SK-N-DZ (cell line): ENCODE measurements at regions not wholly inside any gene's neighbourhood (a gene's known extent, or its start where the extent isn't known, plus 50 kb on each side); places are given as distances from the start of the nearest gene placed in this dataset.
A peak's percentile ranks its signal among the peaks of the same experiment; 100 is the strongest.

ENCODE experiments used
- DNase-seq: peaks from one replicate; pipeline ENCODE4 v3.0.0-alpha.2; 2015; ENCODE audit warnings: low spot score

DNA sequence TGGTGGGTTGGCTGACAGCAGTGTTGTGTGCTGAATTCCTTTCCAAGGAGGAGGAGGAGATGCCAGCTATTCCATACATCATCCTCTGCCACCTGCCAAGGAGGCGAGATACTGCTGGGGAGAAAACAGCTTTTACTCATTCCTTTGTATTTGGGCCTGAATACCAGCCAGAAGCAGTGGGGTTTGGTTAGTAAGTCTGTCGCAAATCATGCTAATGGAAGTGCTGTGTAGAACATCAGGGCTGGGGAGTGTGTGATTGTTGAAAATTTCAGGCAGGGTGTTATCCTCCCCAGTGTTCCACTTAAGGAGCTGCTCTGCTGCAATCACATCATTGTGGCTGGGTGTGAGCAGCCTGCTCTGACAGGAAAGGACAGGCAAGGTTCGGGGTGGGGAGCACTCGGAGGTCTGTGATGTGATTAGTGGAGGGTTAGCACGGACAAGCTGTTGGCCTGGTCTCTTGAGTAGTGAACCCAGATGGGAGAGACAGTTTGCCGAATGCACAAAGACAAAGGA is 128.2 kb upstream of the DLX2 start:
- DNase-seq = no peak

GRCh38 chr2:172231508-172231907 is 128.8 kb upstream of the DLX2 start:
- no peak for DNase-seq

DNA sequence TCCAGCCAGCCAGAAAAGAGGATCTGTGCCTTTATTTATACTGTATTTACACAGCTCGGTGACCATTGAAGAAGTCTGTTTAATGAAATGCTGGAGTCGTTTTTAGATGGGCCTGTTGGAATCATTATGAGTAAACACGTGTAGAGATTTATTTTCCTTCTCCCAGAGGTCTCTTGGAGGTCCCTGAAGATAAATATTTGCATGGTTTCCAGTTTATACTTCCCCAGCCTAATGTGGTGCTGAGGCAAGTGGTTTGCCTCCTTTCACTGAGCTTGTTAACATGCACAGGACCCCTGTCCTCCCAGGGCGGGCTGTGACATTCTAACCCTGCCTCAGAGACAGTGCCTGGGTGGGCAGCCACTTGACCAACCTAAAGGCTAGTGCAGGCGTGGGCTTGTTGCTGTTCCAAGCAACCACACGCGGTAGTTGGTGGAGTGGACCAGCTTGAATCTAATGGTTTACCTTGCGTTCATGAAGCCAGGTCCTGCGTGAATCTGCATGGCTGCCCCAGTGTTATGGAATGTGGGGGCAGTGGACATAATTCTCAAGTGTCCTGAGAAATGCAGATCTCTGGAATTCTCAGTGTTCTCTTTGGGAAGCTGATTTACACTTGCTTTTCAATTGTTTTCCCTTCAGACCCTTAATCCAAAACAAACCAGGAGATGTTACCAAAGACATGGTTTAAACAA is 130.2 kb upstream of the DLX2 start:
- DNase-seq = no peak

DNA sequence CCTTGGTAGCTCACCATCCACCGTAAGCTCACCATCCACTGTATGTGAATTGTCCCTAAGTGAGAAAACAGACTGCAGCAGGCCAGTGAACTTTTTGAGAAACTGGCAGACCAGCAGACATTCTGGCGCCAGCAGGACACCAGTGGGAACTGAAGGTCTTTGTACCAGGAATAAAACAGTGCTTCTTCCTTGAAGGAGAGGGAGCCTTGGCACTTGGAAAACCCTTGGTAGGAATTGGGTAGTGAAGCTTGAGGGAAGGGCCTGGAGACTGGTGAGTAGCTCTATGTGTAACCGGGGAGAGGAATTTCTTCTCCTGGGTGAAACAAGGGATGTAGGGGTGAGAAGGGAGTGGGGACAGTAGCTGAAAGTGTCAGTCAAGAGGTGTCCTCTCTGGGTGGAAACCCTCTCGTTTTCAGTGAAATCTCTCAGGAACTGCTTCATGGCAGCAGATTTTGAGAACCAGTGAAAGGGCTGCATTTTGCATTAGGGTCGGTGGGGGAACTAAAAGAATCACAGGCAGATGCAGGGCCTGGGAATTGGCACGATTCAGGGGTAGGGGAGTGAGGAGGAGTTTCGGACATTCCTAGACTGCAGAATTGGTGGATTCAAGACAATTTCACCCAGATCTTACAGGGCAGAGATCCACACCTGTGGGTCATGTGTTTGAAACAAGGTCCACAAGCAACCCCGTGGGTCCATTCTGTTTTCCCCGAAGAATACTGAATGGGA is 131.5 kb upstream of the DLX2 start:
- no peak for DNase-seq

DNA sequence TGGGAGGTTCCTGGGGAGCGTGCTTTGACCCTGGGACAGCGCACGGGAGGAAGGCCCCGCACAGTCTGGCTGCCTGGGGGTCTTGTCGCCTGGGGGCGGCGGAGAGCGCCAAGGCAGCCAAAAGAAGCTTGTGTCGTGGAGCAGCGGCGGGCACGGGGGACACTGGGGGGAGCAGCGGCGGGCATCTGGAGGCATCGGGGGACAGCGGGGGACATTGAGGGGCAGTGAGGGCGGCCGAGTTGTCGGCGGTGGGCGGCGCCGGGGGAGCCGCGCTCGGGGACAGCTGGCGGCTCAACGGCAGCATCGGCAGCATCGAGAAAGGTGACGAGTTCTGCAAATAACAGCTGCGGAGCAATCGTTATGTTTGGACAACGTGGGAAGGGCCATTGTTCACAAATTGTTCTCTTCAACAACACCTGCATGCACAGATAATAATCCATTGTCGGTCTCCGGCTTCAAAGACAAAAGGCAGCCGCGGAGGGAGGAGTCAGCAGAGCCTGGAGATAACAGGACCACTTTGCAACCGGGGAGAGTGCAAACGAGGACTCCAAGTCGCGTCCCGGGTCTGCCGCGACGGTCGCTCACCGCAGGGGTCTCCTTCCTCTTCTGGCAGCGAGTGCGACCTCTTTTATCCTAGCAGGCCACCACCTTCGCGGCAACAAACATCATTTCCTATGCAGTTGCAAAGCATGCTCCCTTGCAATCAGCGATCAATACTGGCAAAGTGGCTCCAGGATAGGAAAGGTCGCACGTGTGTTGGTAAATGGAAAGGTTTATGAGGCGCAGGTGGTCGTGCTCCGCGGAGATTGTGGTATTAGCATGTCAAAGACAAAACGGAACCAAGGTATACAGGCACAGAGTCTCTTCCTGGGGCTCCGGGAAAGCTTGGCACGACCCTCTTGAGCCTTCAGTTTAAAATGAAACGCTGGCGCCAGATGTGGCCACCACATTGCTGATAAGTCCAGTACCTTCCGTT is 132.3 kb upstream of the DLX2 start:
- peak; percentile 11 for DNase-seq

DNA sequence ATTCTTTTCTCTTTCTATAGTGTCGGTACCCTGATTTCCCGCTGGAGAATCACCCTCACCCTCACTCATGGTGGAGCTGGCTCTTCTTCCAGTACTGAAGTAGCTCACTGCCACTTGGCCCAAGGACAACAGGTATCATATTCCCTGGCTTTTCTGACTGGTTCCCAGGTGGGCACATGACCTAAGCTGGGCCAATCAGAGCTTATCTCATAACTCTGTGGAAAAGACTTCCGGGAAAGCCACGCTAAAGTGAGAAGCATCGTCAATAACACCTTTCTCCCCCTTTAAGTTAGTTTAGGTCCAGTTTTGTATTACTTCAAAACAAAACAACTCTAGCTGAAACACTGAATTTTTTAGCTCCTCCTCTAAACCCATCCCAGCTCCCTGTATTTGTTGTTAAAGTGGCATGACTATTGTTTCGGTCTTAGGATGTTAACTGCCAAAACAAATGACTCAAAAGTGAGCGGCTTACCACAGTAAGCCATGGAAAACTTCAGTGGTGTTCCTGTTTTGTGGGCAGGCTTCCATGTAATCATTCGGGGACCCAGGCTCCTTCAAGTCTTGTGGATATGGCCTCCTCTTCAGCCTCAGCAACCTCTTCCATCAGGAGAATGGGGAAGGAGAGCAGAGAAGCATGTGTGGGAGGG is 137.4 kb upstream of the DLX2 start:
- DNase-seq = no peak

DNA sequence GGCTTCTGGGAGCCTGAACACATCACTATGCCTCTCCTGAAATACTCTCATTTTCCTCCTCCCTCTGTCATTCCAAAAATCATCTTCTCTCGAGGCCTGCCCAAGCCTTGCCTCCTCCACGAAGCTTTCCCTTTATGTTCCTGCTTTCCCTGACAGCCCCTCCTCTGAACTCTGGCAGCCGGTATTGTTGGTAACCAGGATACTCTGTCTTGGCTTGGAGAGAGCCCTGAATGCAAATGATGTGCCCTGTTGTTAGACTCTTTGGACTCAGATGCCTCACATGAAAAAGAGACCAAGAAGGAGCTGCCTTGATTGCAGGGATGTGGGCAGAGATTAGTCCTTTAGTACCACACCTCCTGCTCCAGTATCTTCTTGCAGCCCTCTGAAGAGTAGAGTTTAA is 138.5 kb upstream of the DLX2 start:
- DNase-seq = no peak

DNA sequence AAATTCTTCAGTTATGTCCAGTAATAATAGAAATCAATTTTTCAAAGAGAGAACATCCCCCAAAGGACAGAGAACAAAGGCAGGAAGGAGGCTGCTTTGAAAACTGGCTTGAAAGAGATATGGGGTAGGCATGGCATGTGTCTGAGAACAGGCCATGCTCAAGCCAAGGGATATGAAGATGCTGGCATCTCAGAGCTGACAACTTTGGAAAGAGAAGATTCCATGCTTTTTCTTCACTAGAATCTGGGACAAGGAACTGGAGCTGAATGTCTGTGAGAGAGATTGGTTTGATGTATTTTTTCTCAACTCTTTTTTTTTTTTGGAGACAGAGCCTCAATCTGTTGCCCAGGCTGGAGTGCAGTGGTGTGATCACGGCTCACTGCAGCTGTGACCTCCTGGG is 139.8 kb upstream of the DLX2 start:
- DNase-seq = no peak

DNA sequence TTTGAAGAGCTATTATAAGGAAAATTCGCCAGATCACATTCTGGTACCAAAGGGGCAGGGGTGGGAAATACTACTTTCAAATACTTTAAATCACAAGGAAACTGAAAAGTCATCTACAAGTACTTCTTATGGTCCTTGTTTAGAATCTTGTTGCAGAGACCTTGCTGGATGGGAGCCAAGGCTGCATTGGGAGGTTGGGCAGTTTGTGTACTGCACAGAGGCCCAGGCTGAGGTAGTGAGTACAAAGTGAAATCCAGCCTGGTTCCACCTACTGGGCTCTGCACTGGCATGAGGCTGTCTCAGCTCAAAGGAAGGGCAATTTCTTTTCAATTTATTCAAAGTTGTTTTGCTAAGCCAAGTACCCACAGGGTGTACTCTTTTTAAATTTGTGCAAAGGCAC is 140.3 kb upstream of the DLX2 start:
- DNase-seq = no peak

DNA sequence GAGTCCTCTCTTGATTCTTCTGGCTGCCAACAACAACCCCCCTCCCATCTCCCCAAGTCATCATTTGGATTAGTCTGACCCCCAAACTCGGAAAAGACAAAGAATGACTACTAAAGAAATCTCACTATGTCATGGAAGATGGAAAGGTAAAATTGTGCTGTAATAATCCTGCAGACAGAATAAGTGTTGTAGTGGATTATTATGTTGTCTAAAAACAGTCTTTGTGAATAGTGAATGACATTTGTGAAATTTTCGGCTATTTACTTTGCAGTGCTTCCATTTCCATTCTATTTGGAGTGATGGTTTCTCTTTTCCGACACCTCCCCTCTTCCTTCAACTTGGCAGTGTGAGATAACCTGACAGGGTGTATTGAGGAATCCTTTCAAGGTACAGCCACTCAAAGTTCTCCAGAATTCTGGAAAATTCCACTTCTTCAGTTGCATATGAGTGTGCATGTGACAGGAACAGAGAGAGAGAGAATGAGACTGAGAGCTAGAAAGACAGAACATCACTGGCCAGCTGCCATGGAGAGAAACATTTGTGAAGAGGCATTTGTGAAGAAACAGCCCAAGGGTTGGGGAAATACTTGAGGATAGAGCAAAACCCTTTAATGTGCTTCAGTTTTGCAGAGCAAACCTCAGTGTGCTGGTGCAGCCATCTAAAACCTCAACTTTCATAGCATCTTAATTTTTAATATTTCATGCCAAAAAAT is 141.9 kb upstream of the DLX2 start:
- no peak for DNase-seq

- DNase-seq = no peak
Observed at GRCh38 chr2:172246649-172247048, 143.9 kb upstream of the DLX2 start.

DNA sequence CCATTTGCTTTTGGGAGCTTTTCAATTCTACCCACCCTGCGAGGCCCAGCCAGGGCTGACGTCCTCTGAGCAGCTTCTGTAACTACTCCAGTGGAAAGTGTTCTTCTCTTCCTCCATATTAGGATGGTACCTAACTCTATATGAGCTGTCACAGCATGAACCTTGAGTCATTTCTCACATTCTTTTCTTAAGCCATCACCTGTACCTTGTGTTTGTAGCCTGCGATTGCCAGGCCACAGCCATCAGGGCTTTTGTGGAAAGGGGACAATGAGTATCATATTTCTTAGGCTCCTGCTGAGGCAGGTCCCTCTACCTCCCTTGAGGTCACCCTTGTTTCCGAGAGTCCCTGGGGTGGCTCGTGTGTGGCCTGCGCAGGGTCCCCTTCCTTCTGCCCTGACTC is 144.5 kb upstream of the DLX2 start:
- no peak for DNase-seq

- no peak for DNase-seq
Observed at GRCh38 chr2:172248381-172248780, 145.7 kb upstream of the DLX2 start.

GRCh38 chr2:172248785-172249187 is 146.1 kb upstream of the DLX2 start:
- DNase-seq = no peak

DNA sequence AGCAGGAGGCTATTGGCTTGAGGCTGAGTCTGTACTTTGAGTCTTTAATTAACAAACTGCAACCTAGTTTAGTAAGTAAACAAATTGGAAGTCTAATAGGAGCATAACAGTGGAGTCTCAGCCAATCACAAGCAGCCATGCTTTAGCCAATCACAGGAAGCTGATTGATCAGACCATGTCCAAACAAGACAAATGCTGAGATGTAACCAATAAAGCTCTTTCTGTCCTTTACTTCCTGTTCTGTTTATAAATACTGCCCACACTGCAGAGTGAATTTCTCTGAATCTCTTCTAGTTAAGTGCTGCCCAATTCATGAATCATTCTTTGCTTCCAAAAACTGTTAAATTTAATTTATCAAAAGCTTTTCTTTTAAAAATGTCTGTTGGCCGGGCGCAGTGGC is 146.6 kb upstream of the DLX2 start:
- DNase-seq = no peak

DNA sequence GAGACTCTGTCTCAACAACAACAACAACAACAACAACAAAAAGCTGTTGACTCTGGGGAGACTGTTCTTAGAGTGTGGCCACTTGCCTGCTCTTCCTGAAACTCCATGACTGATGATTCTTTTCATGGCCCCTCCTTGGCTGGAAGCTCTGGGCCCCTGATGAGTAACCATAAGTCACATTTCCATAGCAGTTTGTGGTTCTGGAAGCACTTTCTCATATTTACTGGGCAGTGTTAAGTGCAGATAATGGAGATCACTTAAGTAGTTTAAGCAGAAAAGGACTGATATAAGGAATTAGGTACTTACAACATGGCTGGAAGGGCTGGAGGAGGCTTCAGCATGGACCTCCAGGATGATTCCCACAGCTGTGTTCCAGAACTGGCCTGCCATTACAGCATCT is 147.3 kb upstream of the DLX2 start:
- DNase-seq = no peak

DNA sequence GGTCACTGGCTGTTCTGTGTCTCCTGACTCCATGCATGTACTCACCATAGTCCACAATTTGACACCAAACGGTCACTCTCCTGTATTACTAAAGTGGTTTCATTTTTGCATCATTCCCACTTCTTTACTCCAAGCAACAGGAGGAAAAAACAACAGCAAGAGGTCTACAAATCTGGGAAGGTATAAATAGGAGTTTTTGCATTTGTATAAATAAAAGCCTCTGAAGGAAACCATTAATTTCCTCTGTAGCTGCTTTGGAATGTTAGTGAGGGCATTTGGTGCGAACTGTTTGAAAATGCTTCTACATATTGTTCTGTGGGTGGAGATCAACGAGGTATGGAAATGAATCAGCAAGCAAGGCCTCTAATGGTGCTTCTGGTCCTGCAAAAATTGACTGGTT is 148.5 kb upstream of the DLX2 start:
- DNase-seq = no peak

- no peak for DNase-seq
Observed at GRCh38 chr2:172252154-172252553, 149.5 kb upstream of the DLX2 start.

DNA sequence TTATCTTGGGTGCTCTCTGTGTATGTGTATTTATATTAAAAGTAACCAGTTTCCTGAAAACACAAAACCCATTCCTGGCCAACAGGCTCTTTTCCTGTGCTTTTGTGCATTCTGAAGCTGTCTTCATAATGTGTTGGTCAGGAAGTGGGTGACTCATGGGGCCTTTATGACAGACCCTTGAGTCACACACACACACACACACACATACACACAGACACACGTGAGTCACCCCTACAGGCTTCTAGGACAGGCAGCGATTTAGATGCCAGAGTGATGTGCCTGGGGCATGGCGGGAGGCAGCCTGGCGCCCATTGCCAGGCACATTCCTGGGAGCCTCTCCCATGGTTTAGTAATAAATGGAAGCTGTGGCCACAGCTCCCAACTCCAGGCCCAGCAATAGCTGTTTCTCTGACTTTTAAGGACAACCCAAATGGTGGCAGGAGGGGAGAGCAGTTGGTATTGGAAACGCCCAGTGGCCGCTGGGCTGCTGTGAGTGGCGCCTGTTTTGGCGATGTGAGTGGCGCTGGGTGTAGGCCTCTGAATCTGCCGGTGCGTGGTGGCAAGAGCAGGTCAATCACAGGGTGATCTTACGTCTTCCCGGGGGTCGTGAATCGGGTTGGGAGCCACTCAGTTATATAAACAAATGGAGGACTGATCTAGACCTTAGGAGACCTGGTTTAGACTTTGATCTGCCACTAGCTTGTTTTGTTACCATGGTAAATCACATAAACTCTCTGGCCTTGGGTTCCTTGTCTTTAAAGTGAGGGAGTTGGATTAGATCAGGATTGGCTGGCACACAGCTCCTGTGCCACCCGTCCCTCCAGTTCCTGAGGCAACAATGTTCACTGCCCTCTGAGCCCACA is 150.7 kb upstream of the DLX2 start:
- DNase-seq = no peak

DNA sequence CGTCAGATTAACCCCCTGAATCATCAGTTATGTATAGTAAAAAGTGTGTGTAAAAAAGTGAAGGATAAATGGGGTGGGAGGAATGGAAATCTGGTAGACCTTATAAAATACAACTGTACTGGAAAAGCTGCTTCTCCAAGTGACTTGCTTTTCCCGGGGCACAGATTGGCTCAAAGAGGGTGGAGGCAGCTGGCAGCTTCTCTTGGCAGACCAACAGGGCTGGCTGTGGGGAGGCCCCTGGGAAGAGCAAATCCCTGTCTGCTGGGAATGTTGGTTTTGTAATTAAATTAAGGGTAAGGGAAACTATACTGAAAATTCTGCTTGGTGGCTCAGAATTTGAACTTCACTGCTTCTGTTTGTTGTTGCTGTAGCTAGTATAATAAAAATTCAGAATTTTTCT is 154.2 kb upstream of the DLX2 start:
- DNase-seq = no peak
